ENCODE measurements at regions not wholly inside any gene's neighbourhood (a gene's known extent, or its start where the extent isn't known, plus 50 kb on each side); places are given as distances from the start of the nearest gene placed in this dataset.
"Not testable (repeated sequence)": the region's sequence is repeated elsewhere in the genome, so short reads cannot be mapped to it uniquely, and the experiment has no call there.

- not testable (repeated sequence) for DNase-seq (ENCODE audit: low read depth in 1 of 2, low spot score in 1 of 2)
These were observed 676.6 kb upstream of the AMELY start for GRCh38 chrY:7588176-7588575.

GRCh38 chrY:7562541-7562940 is 651.0 kb upstream of the AMELY start:
- no peak for DNase-seq (ENCODE audit: low read depth in 1 of 2, low spot score in 1 of 2)

- DNase-seq (ENCODE audit: low read depth in 1 of 2, low spot score in 1 of 2), result no peak
These were observed 646.1 kb upstream of the AMELY start for GRCh38 chrY:7557675-7558074.

- no peak for DNase-seq (ENCODE audit: low read depth in 1 of 2, low spot score in 1 of 2)
These were observed 643.5 kb upstream of the AMELY start for GRCh38 chrY:7555006-7555405.

GRCh38 chrY:7545060-7545459 is 633.5 kb upstream of the AMELY start:
- DNase-seq (ENCODE audit: low read depth in 1 of 2, low spot score in 1 of 2), result no peak

- DNase-seq (ENCODE audit: low read depth in 1 of 2, low spot score in 1 of 2), result no peak
These were observed 632.7 kb upstream of the AMELY start for GRCh38 chrY:7544172-7544770.

- no peak for DNase-seq (ENCODE audit: low read depth in 1 of 2, low spot score in 1 of 2)
These were observed 632.0 kb upstream of the AMELY start for GRCh38 chrY:7543506-7543905.

- no peak for DNase-seq (ENCODE audit: low read depth in 1 of 2, low spot score in 1 of 2)
These were observed 630.8 kb upstream of the AMELY start for GRCh38 chrY:7542256-7542858.

GRCh38 chrY:7529396-7529795 is 617.8 kb upstream of the AMELY start:
- DNase-seq (ENCODE audit: low read depth in 1 of 2, low spot score in 1 of 2), result no peak

GRCh38 chrY:7527568-7527967 is 616.0 kb upstream of the AMELY start:
- not testable (repeated sequence) for DNase-seq (ENCODE audit: low read depth in 1 of 2, low spot score in 1 of 2)

GRCh38 chrY:7518387-7518786 is 606.8 kb upstream of the AMELY start:
- no peak for DNase-seq (ENCODE audit: low read depth in 1 of 2, low spot score in 1 of 2)

GRCh38 chrY:7516268-7516667 is 604.7 kb upstream of the AMELY start:
- DNase-seq (ENCODE audit: low read depth in 1 of 2, low spot score in 1 of 2), result no peak

GRCh38 chrY:7515812-7516211 is 604.3 kb upstream of the AMELY start:
- DNase-seq (ENCODE audit: low read depth in 1 of 2, low spot score in 1 of 2), result no peak

- no peak for DNase-seq (ENCODE audit: low read depth in 1 of 2, low spot score in 1 of 2)
These were observed 591.3 kb upstream of the AMELY start for GRCh38 chrY:7502896-7503295.

- DNase-seq (ENCODE audit: low read depth in 1 of 2, low spot score in 1 of 2), result no peak
These were observed 589.7 kb upstream of the AMELY start for GRCh38 chrY:7501236-7501635.

GRCh38 chrY:7496001-7496400 is 584.4 kb upstream of the AMELY start:
- DNase-seq (ENCODE audit: low read depth in 1 of 2, low spot score in 1 of 2), result no peak

- DNase-seq (ENCODE audit: low read depth in 1 of 2, low spot score in 1 of 2), result not testable (repeated sequence)
These were observed 573.1 kb upstream of the AMELY start for GRCh38 chrY:7484455-7485285.

GRCh38 chrY:7471976-7472375 is 560.4 kb upstream of the AMELY start:
- no peak for DNase-seq (ENCODE audit: low read depth in 1 of 2, low spot score in 1 of 2)

- DNase-seq (ENCODE audit: low read depth in 1 of 2, low spot score in 1 of 2), result no peak
These were observed 558.5 kb upstream of the AMELY start for GRCh38 chrY:7470037-7470436.

GRCh38 chrY:7468951-7469745 is 557.6 kb upstream of the AMELY start:
- DNase-seq (ENCODE audit: low read depth in 1 of 2, low spot score in 1 of 2), result no peak

- DNase-seq (ENCODE audit: low read depth in 1 of 2, low spot score in 1 of 2), result no peak
These were observed 556.4 kb upstream of the AMELY start for GRCh38 chrY:7467796-7468520.
